ENCODE measurements at regions not wholly inside any gene's neighbourhood (a gene's known extent, or its start where the extent isn't known, plus 50 kb on each side); places are given as distances from the start of the nearest gene placed in this dataset.

DNA sequence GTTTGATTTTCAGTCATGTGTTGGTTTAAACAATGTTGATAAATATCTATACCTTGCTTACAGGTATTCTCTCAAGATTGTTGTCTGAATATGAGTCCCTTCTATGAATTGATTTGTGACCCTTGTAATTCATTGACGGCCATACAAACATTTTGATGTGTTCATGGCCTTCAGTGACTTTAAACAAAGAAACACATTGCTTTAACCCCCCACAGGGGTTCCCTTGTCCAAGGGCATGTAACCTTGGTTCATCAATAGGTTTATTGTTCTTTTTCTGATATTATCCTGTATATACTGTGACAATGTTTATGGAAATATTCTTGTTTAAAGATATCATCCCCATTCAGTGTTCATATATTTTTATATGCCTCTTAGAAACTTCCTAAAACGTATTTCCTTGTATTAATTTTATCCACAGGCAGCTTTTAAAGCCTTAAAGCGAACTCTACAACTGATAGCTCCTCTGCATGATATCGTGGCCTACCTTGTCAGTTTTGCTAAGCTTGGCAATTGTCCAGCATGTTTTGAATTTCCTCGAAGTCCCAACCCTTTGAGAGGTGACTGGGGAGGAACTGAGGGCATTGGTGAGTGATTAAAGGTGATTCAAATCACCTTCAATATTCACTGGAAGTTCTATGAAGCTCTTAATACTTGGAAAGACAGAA lies 87.0 kb downstream of the CD164 start:
- DNase-seq (ENCODE audit: low read depth, low spot score) = no peak

DNA sequence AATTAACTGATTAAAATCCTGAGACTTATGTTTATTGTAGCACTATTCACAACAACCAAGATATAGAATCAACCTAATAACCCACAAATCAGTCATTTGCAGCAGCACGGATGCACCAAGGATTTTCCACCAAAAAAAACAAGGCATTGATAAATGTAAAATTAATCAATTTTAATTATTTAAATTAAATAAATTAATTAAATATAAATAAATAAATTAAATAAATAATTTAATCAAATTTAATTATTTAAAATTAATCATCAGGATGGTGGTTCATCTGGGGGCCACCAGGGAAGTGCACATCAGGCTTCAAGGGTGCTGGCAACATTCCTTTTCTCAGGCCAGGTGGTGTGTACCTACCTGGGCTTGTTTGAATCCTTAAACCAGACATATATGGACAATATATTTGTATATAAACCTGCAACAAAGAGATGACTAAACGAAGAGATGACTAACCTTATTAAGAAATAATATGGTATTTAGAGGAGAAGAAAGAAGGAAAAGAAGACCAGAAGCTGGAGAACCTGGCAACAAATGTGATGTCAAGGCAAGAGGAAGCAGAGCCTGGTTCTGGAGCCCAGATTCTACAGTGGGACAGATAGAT lies 89.2 kb downstream of the CD164 start:
- no peak for DNase-seq (ENCODE audit: low read depth, low spot score)

DNA sequence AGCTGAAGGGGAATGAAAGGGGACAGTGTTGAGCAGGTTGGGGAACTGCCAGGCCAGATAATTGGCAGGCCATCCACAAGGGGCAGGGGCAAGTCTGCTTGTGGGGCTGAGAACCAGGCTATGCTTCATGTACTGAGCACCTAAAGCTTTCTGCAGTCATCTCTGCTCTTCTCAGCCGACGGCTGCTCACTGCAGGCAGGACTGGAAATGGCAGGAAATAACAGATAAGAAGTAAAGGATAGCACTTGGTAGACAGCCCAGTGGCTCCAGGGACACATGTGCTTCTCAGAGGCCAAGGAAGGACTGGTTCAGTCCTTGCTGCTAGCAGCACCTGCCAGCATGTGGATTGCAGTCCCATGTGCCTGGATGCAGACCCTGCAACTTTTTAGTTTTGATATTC lies 89.8 kb downstream of the CD164 start:
- no peak for DNase-seq (ENCODE audit: low read depth, low spot score)

DNA sequence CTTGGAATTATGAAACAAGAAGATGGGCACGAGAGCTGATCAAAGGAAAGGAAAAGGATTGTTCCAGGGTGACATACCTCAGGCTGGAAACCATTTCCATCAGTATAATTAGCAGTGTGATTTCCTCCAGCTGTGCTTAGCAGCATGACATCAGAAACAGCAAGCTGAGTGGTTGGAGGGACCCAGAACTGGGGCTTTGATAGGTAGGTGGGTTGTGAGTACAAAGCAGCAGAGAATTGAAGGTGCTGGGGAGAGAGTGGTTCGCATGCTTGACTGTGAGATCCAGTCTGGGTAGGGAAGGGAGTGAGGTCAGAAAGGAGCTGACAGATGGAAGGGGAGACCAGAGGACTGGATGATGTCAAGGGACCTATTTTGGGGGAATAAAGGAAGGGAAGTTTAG lies 90.4 kb downstream of the CD164 start:
- no peak for DNase-seq (ENCODE audit: low read depth, low spot score)

DNA sequence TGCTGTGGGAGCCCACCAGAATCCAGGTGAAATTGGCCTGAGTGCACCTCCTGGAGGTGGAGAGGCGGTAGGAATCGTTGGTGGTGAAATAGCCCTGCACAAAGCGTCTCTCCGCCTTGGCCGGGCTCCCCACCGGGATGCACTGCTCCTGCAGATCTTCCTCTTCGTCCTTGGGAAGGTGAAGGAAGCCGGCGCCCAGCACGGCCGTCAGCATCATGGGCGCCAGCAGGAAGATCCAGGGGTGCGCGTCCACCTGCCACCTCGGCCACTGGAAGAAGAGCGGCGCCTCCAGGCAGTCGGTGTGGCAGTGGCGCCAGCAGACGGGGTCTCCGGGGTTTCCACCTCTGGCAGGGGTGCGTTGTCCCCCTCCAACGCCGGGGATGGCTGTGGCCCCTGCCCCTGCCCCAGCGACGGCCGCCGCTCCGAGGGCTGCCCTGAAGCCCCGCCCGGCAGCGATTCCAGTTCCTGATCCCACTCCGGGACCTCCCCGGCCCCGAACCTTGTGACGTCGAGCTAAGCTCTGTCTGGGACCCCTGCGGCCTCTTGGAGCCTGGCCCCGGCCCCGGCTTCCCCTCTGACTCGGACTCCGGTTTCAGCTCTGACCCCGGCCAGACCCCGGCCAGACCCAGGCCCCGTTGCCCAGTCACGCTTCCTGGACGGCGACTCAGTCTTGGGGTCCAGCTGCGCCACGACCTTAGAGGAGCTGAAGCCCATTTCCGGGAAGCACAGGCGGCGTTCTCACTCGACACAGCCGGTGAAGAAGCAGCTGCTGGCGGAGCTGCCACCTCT lies 91.9 kb downstream of the CD164 start:
- no peak for DNase-seq (ENCODE audit: low read depth, low spot score)

DNA sequence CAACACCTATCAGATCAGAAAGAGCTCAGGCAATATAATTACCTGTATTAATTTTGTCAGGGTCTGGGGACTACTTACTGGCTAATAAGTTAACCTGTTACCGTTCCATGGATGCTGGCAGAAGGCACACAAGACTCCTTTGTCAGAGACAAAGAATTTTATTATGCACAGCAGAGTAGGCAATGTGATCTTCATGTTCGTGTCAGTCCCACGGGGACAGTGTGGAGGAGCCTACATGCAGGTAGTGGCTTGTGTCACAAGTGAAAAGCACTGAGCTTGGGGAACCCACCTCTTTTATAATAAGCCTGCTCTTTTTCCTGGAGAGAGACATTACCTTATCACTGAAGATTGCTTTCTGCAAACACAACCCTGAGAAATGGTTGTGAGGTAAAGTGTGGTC lies 96.9 kb downstream of the CD164 start:
- DNase-seq (ENCODE audit: low read depth, low spot score) = no peak

DNA sequence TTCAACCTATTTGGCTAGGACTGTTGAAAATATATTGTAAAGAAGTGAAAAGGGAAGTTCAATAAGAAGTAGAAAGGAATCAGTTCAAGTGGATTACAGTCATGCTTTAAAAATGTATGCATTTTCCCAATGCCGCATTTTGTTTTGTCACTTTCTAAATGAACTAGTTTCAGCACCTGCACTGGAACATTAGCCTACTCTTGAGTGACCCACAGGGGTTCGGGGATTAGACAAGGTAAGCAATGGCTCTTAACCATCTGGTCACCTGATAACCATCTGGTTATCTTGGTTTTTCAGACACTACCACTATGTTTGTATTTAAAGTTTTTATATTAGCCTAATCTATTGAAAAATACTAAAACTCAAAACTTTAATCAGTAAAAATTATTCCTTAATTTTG lies 97.6 kb downstream of the CD164 start:
- no peak for DNase-seq (ENCODE audit: low read depth, low spot score)

DNA sequence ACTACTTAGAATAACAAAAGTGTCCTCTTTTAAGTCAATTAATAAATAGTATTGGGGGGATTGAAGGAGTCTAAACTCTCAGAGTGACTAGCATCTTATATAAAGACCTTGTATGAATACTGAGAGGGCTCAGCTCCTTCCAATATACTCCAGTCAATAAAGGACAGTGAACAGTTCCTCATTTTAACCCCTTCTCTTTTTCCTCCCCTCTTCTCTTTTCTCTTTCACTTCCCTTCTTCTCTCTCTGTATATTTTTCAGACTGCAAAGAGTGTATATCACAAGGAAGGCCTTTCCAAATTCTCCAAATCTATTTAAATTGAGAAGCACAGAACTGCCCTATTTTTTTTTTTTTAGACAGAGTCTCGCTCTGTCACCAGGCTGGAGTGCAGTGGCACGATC lies 99.5 kb downstream of the CD164 start:
- DNase-seq (ENCODE audit: low read depth, low spot score) = no peak

DNA sequence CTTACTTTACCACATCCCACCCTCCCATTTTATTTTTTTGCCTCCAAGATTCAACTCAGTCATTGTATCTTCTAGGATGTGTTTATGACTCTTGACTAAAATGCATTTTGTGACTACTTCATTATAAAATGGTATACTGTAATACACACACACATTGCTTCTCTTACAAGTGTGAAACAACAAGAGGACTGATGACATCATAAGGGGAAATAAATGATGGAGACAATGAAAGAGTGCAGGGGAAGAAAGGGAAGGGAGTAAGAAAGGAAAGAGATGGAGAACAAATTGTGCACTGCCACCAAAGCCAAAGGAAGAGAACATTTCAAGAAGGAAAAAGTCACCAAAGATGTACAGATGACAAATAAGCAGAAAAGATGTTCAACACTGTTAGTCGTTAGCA lies 102.6 kb downstream of the CD164 start:
- no peak for DNase-seq (ENCODE audit: low read depth, low spot score)

DNA sequence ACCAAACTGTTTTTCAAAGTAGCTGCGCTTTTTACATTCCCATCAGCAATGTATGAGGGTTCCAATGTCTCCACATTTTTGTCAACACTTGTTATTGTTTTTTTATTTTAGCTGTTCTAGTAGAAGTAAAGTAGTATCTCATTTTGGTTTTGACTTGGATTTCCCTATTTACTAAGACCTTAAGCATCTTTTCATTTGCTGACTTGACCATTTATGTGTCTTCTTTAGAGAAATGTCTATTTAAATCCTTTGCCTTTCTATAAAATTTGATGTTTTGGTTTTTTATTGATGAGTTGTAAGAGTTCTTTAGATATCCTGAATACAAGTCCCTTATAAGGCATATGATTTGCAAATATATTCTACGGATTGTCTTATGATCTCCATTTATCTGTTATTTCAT lies 110.6 kb downstream of the CD164 start:
- no peak for DNase-seq (ENCODE audit: low read depth, low spot score)

DNA sequence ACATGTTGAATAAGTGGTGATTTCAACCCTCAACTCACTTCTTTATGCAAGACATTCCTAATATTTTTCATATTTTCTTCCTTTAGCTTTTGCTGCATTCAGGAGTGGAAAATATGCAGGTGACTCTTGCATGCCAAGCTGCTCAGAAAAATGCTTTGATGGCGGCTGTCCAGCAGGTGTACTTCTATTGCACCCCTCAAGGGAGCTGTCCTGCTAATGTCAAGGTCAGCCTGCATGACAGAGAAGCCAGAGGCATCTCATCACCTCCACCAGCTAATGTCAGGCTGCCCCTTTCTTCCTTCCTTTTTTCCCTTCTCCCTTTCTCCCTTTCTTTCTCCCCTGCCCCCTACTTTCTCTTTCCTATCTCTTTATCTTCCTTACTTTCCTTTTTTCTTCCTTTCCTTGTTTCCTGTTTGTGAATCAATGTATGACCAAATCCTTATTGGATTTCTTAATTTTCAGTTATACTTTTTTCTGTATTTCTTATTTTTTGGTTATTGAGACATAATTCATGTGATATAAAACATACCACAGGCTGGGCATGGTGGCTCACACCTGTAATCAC lies 112.2 kb downstream of the CD164 start:
- no peak for DNase-seq (ENCODE audit: low read depth, low spot score)

DNA sequence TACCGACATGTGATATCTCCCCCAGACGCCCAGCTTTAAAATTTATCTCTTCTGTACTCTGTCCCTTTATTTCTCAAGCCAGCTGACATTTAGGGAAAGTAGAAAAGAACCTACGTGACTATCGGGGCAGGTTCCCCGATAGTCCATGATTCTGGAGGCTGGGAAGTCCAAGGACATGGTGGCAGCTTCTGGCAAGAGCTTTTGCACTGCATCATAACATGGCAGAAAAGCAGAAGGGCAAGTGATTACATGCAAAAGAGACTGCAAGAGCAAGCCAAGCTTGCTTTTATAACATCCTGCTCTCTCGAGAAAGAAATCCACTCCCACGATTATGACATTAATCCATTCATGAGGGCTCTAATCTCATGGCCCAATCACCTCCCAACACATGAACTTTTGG lies 113.2 kb downstream of the CD164 start:
- DNase-seq (ENCODE audit: low read depth, low spot score) = no peak

DNA sequence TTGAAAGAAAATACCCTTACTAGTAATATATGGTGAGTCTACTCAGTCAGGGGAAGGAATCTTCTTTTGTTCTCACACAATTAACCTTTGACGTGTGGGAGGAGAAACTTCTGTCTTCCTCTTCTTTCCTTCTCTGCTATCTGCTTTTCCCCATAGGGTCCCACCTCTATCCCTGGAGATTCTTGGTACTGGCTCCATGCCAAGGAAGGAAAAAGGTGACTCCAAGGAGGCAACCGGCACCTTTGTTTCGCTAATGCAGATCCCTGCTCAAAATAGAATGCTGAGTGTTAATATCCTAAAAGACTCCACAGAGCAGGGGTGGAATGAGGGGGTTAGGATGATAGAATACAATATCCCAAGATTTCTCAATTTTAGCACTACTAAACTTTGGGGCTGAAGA lies 116.7 kb downstream of the CD164 start:
- no peak for DNase-seq (ENCODE audit: low read depth, low spot score)

DNA sequence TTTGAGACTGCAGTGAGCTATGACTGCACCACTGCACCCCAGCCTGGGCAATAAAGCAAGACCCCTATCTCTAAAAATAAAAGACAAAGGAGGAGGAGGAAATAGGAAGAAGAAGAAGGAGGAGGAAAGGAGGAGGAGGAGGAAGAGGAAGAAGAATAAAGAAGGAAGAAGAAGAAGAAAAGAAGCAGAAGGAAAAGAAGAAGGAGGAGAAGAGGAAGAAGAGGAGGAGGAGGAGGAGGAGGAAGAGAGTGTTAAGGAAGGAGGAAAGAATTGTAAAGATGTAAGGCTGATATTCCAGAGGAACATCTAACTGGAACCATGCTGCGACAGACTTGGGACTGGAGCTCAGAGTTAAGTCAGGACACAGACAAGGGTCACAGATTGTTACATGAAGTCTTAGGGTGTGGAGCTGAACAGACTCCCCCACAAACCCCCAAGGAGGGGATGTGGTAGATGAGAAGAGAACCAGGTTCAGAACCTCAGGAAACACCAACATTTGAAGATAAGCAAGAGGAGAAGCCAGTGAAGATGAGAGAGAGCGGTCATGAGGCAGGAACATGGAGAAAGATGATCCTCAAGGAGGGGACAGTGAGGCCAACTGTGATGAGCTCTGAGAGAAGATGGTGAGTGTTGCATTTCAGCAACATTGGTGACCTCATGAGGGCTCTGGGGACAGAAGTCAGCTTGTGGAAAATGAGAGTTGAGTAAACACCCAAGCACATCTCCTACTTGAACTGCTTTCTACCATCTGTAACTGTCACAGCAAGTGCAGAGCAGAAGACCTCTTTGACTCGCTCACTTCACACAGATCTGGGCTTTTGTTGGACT lies 118.2 kb downstream of the CD164 start:
- no peak for DNase-seq (ENCODE audit: low read depth, low spot score)

DNA sequence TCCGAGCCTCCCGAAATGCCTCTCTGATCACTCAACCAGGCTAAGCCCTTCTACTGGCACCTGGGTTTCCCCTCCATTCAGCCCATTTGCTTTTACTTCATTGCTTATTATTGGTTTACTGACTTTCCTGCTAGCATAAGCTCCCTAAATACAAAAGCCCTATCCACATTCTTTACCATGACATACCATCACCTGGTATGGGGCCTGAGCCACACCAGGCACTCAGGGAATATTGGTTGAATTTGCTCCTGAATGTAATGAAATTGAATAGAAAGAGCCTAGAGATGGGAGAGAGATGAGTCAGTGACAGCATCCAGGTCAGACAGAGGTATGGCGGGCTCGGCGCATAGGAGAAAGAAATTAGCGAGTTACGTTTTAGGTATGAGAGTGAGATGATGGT lies 120.0 kb downstream of the CD164 start:
- DNase-seq (ENCODE audit: low read depth, low spot score) = no peak

DNA sequence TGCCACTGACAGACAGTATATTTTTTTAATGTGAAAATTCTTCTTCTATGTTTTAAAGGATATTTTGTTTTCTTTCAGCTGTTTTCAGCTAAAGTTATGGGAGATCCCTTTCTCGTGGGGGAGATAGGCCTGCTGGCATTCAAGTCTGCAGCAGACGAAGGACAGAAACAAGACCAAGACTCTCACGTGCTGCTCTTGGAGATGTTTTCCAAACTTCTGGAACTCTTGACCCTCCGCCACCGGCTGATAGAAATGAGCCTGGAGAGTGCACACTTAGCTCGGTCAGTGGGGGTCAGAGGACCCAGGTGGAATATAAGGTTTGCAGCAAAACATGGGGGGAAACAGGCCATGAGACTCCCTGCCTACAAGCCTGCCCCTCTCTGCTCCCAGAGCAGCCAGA lies 120.5 kb downstream of the CD164 start:
- DNase-seq (ENCODE audit: low read depth, low spot score) = no peak

DNA sequence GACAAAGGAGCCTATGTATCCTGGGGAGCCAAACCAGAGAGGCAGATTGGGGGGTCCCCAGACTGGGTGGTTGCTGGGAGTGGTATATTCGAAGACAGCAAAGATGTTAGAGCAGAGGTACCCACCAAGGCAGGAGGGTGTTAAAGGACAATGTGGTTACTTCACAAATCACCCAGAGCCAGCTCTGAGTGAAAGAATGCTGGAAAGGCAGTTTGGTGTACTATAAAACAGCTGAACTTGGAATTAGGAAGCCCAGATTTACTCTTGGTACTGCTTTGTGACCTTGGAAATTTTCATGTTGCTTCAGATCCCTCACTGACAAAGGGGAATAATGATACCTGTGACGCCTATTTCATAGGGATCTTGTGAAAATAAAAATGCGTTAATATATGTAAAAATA lies 121.6 kb downstream of the CD164 start:
- no peak for DNase-seq (ENCODE audit: low read depth, low spot score)

DNA sequence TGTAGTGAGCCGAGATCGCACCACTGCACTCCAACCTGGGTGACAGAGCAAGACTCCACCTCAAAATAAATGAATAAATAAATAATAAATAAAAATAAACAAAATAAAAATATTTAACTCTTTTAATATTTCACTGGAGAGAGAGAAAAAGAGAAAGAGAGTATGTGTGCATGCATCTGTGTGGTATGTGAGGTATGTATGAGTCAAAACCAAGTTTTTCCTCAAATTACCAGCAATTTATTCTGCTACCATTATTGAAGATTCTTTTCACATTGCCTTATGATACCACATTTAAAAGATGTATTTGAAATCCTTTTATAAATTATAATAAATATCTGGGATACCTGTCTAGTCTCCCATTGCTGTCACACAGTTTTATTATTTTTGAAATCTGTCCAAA lies 122.1 kb downstream of the CD164 start:
- DNase-seq (ENCODE audit: low read depth, low spot score) = no peak

DNA sequence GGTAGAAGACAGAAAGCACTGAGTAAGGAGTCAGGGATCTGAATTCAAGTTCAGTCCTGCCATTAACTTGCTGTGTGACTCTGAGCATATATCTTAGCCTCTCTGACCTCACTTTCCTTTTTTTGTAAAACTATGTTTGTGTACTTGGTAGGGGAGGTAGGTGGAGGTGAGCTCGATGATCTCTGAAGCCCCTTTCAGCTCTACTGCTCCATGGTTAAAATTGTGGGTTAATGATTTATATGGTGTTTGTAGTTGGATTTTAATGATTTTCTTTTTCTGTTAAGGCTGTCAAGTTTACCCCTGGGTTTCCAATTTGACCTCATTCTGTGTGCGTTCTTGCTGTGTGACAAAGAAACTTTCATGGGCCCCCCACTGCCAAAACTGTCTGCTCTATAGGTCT lies 124.1 kb downstream of the CD164 start:
- DNase-seq (ENCODE audit: low read depth, low spot score) = no peak

DNA sequence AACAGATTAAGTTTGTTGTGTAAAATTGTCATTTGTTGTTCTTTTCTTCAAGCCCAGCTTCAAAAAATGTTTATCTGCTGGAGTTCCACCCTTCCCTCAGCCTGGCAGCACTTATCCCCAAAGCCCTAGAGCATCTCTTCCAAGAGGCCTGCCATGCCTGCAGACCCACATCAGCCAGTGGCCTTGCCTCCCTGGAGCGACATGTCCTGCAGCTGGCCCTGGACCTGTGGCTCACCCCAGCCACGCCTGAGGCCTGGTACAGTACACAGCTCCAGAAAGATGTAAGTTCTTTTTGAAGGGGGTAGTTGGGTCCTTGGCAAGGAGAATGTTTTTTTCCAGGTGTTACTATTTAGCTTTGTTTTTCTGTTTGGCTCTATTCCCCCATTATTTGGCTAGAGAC lies 124.8 kb downstream of the CD164 start:
- no peak for DNase-seq (ENCODE audit: low read depth, low spot score)

DNA sequence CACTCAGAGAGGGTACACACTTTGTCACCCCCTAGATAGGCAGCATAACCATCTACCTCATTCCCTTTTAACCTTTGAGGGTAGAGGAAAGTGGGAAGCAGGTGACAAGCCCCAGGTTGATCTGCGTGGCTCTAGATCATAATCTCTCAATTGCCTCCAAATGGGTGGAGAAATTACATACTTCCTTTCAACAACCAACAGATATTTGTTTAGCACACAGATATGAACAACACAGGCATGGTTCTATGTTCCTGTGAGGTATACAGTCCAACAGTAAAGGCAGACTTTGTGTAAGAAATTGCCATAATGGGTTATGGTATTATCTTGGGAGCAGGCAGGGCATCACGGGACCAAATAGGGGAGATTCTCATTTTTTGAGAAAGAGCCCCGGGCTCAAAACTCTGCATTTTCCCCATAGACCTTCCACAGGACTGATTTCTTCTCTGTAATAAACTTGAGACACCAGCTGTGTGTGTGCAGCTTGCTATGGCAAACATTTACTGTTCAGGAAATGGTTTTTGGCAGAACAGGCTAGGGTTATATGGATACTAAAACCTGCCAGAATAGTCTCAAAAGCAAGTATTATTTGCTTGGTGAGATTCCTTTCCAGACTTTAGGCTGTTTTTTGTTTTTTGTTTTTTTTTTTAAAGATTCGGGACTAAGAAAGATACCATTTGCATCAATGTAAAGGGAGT lies 126.2 kb downstream of the CD164 start:
- no peak for DNase-seq (ENCODE audit: low read depth, low spot score)
